ENCODE measurements at regions not wholly inside any gene's neighbourhood (a gene's known extent, or its start where the extent isn't known, plus 50 kb on each side); places are given as distances from the start of the nearest gene placed in this dataset.

DNA sequence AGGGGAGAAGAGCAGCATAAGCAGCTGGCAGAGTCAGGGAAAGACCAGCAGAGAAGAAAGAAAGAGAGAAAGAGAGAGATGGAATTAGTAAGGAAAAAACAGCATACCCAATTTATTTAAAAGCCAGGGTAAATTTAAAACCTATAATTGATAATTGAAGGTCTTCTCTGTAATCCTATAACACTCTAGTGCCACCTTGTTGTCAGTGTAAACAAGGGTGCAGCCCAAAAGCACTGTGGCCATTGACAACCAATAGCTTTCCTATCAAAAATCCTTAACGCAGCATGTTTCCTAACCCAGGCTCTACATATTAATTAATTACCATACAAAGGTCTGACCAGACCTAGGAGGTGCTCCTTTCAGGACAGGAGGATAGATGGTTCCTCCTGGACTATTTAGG, 447.2 kb upstream of the HSFY2 start:
- TF ChIP-seq POLR2A (IDR thresholded peaks at IDR 0.05): no peak
- TF ChIP-seq CTCF (IDR thresholded peaks at IDR 0.05): no peak
